ENCODE measurements at regions not wholly inside any gene's neighbourhood (a gene's known extent, or its start where the extent isn't known, plus 50 kb on each side); places are given as distances from the start of the nearest gene placed in this dataset.
"Not testable (repeated sequence)": the region's sequence is repeated elsewhere in the genome, so short reads cannot be mapped to it uniquely, and the experiment has no call there.

DNA sequence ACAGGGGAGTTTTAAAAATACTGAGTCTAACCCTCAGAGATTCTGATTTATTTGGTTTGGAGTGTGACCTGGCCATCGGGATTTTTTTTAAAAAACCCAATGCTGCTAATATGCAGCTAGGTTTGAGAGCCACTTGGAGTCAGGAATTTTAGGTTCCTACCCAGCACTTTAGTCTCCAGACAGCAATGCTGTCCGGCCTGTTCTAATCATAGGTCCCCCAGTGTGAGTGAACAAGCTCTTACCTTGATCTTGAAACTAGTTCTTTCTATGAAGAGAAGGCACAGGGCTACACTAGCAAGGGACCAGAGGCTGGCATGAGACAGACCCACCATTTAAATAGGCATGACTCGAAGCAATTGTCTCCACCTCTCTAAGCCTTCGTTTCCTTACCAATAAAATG is 103.5 kb downstream of the SMIM20 start:
- TF ChIP-seq, protein P1, sequence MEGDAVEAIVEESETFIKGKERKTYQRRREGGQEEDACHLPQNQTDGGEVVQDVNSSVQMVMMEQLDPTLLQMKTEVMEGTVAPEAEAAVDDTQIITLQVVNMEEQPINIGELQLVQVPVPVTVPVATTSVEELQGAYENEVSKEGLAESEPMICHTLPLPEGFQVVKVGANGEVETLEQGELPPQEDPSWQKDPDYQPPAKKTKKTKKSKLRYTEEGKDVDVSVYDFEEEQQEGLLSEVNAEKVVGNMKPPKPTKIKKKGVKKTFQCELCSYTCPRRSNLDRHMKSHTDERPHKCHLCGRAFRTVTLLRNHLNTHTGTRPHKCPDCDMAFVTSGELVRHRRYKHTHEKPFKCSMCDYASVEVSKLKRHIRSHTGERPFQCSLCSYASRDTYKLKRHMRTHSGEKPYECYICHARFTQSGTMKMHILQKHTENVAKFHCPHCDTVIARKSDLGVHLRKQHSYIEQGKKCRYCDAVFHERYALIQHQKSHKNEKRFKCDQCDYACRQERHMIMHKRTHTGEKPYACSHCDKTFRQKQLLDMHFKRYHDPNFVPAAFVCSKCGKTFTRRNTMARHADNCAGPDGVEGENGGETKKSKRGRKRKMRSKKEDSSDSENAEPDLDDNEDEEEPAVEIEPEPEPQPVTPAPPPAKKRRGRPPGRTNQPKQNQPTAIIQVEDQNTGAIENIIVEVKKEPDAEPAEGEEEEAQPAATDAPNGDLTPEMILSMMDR (IDR thresholded peaks at IDR 0.05 in 4 of 5, conservative IDR thresholded peaks at IDR 0.05 in 1 of 5): no peak
- TF ChIP-seq POLR2A (IDR thresholded peaks at IDR 0.05): no peak
- intact Hi-C loops (cut with DNase I; ENCODE audit: low total_unique reads): no loop called here

DNA sequence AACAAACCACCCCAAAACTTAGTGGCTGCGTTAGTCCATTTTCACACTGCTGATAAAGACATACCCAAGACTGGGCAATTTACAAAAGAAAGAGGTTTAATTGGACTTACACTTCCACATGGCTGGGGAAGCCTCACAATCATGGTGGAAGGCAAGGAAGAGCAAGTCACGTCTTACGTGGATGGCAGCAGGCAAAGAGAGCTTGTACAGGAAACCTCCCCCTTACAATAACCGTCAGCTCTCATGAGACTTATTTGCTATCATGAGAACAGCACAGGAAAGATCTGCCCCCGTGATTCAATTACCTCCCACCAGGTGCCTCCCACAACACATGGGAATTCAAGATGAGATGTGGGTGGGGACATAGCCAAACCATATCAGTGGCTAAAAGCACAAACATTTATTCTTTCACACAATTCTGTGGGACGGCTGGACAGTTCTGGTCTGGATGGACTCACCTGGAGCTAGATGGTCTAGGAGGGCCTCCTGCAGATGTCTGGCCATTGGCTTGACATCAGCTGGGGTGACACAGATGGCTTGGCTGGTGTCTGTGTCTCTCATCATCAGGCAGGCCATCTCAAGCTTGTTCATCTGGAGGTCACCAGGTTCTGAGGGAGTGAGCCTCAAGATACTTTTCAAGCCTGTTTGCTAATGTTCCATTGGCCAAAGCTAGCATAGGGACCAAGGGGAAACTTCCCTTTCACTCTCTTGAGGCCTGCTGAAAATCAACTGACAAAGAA is 104.1 kb downstream of the SMIM20 start:
- in situ Hi-C loops (cut with MboI; ENCODE audit: low sequenced_read_pairs in 4 of 4); H3K27ac ChIP-seq; DNase-seq; H3K36me3 ChIP-seq; H3K4me1 ChIP-seq; H3K27me3 ChIP-seq; ATAC-seq; H3K9me3 ChIP-seq; intact Hi-C loops (cut with DNase I; ENCODE audit: low total_unique reads); H3K4me3 ChIP-seq: not testable (repeated sequence)

More for the DNA sequence above, 103.5 kb downstream of the SMIM20 start:
- DNase-seq (no peak), ATAC-seq (no peak)
- in situ Hi-C loops (cut with MboI; ENCODE audit: low sequenced_read_pairs in 4 of 4): no loop called here
- Histone ChIP-seq H3K27me3 (no peaks in the 10 kb centered on the region), H3K27ac (no peak overlapping the region), H3K4me3 (no peak overlapping the region), H3K36me3 (no peaks in the 10 kb centered on the region), H3K9me3 (no peaks in the 10 kb centered on the region), H3K4me1 (peaks cover 4 to 10% of the 10 kb centered on the region in 2 donors)

DNA sequence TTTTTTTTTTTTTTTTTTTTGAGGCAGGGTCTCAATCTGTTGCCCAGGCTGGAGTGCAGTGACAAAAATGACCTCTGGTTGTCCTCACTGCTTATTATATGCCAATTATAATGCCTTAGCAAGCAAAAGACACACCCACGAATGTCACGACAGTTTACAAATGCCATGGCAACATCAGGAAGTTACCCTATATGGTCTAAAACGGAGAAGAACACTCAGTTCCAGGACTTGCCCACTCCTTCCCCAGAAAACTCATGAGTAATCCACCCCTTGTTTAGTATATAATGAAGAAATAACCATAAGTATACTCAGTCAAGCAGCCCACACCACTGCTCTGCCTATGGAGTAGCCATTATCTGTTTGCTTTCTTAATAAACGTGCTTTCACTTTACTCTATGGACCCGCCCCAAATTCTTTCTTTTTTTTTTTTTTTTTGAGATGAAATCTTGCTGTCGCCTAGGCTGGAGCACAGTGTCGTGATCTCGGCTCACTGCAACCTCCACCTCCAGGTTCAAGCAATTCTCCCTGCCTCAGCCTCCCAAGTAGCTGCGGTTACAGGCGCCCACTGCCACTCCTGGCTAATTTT is 106.2 kb downstream of the SMIM20 start:
- Histone ChIP-seq H3K27me3 (no peaks in the 10 kb centered on the region), H3K9me3 (no peaks in the 10 kb centered on the region), H3K4me1 (peaks cover 4 to 9% of the 10 kb centered on the region in 2 donors), H3K4me3 (no peak overlapping the region), H3K27ac (no peak overlapping the region), H3K36me3 (no peaks in the 10 kb centered on the region)
- intact Hi-C loops (cut with DNase I; ENCODE audit: low total_unique reads): no loop called here
- TF ChIP-seq POLR2A (IDR thresholded peaks at IDR 0.05): no peak
- TF ChIP-seq, protein P1 (IDR thresholded peaks at IDR 0.05 in 4 of 5, conservative IDR thresholded peaks at IDR 0.05 in 1 of 5): no peak
- ATAC-seq (no peak), DNase-seq (no peak)
- in situ Hi-C loops (cut with MboI; ENCODE audit: low sequenced_read_pairs in 4 of 4): no loop called here

DNA sequence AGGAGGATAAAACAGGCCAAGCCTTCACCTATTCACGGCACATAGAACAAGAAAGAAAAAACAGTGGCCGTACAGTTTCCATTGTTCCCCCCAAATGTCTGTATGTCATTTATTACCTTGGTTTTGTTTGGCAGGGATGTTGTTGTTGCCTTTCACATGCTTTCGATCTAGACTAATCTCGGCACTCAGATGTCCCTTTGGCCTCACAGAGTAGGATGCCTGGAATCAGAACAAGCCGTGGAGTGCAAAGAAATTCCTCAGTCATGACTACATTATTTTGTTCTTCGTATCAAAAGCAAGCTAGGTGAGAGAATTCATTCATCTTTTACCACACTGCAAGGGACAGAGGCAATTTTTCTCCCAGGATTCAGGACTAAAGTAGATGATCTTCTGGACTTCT is 106.9 kb downstream of the SMIM20 start:
- Histone ChIP-seq H3K36me3 (no peaks in the 10 kb centered on the region), H3K27ac (no peak overlapping the region), H3K27me3 (no peaks in the 10 kb centered on the region), H3K9me3 (no peaks in the 10 kb centered on the region), H3K4me1 (peaks cover 3 to 4% of the 10 kb centered on the region in 2 donors), H3K4me3 (no peak overlapping the region)
- in situ Hi-C loops (cut with MboI; ENCODE audit: low sequenced_read_pairs in 4 of 4) (no loop called here), intact Hi-C loops (cut with DNase I; ENCODE audit: low total_unique reads) (no loop called here)
- ATAC-seq: no peak
- TF ChIP-seq, protein P1 (IDR thresholded peaks at IDR 0.05 in 4 of 5, conservative IDR thresholded peaks at IDR 0.05 in 1 of 5): no peak
- no peak for TF ChIP-seq POLR2A (IDR thresholded peaks at IDR 0.05)
- DNase-seq: no peak

DNA sequence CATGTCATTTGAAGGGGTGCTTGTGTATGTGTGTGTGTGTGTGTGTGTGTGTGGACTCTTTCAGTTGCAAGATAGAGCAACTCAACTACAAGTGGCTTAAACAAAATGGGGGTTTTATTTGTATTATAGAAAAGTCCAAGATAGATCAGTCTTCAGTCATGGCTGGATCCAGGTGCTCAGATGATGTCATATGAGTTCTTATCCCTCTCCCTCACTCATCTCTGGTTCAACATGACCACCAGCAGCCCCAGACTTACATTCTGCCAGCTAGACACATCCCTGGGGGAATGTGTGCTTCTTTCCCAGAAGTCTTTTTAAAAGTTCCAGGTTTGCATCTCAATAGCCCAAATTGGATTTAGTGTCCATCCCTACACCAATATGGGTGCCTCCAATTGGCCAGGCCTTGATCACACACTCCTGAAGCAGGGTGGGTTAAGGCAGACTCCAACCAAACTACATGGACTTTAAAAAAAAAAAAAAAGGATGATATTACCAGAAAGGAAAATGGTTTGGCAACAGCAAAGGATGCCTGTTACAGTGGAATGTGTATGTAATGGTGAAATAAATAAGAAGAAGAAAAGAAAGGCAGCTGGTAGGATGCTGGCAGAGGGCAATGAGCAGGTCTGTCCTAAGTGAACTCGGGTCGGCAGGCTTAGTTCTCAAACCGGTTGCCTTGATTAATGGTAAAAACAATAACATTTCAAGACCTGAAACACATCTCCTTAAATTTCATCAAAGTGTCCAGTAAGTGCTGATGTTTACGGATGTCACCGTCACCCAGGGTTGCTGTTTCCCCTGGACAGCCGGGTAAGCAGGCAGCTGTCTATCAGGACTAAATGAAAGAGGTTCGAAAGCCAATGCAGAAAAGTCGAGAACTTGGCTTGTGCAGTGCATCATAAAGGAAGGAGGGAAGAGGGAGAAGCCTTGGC is 107.7 kb downstream of the SMIM20 start:
- Histone ChIP-seq H3K27ac (no peak overlapping the region), H3K36me3 (no peaks in the 10 kb centered on the region), H3K9me3 (no peaks in the 10 kb centered on the region), H3K4me1 (peaks cover 3 to 4% of the 10 kb centered on the region in 2 donors), H3K4me3 (no peak overlapping the region), H3K27me3 (no peaks in the 10 kb centered on the region)
- no peak for ATAC-seq
- TF ChIP-seq, protein P1 (IDR thresholded peaks at IDR 0.05 in 4 of 5, conservative IDR thresholded peaks at IDR 0.05 in 1 of 5): no peak
- TF ChIP-seq POLR2A (IDR thresholded peaks at IDR 0.05): no peak
- no peak for DNase-seq
- intact Hi-C loops (cut with DNase I; ENCODE audit: low total_unique reads): no loop called here
- in situ Hi-C loops (cut with MboI; ENCODE audit: low sequenced_read_pairs in 4 of 4): no loop called here
